GM03348 (cell line): ENCODE measurements at regions not wholly inside any gene's neighbourhood (a gene's known extent, or its start where the extent isn't known, plus 50 kb on each side); places are given as distances from the start of the nearest gene placed in this dataset.
"Not testable (repeated sequence)": the region's sequence is repeated elsewhere in the genome, so short reads cannot be mapped to it uniquely, and the experiment has no call there.

ENCODE experiments used
- DNase-seq: peaks from one replicate; pipeline ENCODE4 v3.0.0; 2012; ENCODE audit warnings: low spot score

- no peak for DNase-seq
Measured at GRCh38 chr3:72627271-72627670, 221.0 kb downstream of the SHQ1 start.

DNA sequence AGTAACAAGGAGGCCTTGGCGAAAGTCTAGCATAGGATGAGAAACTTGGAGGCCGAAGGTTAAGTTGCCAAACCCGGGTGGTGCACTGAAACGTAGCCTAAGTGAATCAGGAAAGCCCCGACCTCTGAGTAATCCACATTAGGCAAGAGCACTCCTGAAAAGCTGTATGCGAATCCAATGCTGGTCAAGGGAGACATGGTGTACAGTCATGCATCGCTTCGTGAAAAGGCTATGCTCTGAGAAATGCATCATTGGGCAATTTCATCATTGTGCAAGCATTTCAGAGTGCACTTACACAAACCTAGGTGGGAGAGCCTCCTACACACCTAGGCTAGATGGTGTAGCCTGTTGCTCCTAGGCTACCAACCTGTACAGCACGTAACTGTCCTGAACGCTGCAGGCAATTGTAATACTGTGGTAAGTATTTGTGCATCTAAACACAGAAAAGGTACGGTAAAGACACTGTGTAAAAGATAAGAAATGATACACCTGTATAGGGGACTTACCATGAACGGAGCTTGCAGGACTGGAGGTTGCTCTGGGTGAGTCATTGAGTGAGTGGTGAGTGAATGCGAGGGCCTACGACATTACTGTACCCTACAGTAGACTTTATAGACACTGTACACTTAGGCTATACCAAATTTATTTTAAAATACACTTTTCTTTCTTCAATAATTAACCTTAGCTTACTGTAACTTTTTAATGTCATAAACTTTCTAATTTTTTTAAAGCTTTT is 222.5 kb downstream of the SHQ1 start:
- peak; percentile 16 for DNase-seq

- DNase-seq: no peak
Measured at GRCh38 chr3:72624656-72625055, 223.6 kb downstream of the SHQ1 start.

DNA sequence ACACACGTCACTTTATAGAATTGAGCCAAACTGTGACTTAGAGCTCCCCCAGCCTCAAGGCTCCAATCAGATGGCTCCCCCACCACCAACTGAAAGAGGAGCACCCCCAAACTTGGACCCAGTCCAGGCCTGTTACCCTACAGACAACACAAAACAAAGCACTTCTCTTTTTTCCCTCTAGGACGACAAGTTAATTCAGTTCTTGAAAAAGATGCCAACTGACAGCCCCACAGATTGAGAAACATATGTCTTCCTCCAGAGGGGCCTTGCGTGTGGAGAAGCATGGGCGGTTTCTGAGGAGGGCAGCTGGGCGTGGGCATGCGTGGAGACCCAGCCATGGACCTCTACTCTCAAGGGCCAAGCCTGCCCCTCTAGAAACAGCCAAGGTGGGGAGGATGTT is 229.5 kb downstream of the SHQ1 start:
- DNase-seq: no peak

DNA sequence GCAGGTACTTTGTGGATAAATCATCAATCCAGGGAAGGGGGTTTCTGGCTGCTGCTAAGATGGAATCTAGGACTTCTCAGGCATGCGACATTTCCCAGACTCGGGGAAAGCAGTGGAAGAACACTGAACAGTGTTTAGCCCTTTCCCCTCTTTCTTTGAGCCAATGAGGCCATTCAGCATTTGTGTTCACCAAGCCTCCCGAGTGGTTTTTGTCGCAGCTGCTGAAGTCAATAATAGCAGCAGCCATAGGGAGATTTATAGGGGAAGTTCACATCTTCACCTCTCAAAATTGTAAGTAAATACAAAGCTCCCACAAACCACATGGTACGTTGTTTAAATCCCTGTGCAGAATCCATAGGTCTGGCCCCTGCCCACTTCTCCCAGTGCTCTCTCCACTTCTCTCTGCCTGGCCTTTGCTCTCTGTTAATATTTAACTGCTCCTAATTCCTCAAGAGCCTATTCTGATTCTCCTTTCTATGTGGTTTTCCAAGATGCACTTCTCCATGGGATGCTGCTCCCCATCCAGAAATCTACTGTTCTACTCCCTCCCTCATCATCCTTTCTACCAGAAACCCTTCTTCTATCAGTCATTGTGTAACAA is 230.7 kb downstream of the SHQ1 start:
- DNase-seq: no peak

DNA sequence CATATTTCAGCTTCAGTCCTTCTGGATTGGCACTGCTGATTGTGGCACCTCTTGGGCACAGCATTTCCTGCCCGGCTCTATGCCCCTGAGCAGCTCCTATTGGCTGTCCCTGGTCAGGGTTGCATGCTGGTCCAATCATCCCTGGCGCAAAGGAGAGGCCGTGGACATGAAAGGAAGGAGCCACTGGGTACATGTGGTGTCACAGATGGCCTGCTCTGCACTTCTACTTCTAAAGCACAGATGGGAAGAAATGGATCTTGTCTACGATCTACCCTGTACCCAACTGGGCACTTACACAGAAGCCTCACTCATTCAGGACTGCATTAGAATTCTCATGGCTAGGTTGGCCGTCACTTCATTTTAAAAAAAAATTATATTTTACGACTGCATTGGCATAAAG is 232.5 kb downstream of the SHQ1 start:
- no peak for DNase-seq

- DNase-seq: no peak
Measured at GRCh38 chr3:72615182-72615581, 233.1 kb downstream of the SHQ1 start.

GRCh38 chr3:72614394-72615074 is 233.7 kb downstream of the SHQ1 start:
- DNase-seq: no peak

DNA sequence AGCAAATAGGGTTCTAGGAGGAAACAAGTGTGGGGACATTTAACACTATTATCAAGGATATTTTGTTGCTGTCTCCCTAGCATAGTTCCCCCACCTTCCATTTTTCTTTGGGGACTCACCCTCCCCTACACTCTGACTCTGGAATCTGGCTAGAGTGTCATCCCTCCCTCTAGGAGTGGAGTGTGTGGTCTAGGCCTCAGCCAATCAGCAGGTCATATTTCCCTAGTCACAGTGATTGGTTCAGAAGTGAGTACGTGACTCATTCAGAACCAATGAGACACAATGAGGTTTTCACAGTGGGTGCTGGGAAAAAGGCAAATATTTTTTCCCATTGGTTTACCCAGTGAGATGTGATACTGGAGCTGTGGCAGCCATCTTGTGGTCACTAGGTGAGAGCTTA is 234.4 kb downstream of the SHQ1 start:
- no peak for DNase-seq

- not testable (repeated sequence) for DNase-seq
Measured at GRCh38 chr3:72609114-72609513, 239.1 kb downstream of the SHQ1 start.

GRCh38 chr3:72606005-72606800 is 242.0 kb downstream of the SHQ1 start:
- no peak for DNase-seq

DNA sequence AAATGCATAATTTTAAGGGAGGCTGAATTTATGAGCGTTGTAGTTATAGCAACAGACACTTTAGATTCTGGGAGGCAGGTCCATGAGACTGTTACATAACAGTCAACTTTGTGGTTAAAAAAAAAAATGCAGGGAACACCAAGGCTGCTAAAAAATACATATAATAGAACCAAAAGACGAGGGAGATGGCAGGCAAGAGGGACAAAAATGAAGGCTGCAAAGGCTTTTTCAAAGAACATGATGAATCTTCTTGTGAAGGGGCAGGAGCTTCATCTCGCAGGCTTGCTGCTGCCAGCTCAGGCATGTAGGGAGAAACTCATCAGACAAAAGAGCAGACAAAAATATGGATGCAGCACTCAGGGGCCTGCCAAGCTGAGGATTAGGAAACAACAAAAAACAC is 243.9 kb downstream of the SHQ1 start:
- DNase-seq: peak; percentile 41

- DNase-seq: no peak
Measured at GRCh38 chr3:72601983-72602750, 246.1 kb downstream of the SHQ1 start.

GRCh38 chr3:72601060-72601459 is 247.2 kb downstream of the SHQ1 start:
- DNase-seq: no peak

- DNase-seq: peak; percentile 31
Measured at GRCh38 chr3:72597756-72598195, 250.5 kb downstream of the SHQ1 start.

DNA sequence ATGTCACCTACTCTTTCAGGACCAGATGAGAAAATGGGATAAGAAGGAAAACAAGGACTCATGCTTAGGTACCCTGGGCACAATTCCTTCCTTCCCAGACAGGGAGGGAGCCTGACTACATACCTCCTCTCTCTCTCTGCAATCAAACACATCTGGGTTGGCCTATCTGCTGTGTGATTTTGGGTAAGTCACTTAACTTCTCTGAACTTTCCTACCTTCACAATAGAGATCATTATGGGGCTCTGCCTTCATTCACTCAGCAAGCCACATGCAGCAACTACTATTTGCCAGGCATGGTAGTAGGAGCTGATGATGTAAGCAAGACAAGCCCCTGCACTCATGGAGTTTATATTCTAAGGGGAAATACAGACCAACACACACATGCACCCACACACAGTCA is 251.2 kb downstream of the SHQ1 start:
- DNase-seq: no peak

DNA sequence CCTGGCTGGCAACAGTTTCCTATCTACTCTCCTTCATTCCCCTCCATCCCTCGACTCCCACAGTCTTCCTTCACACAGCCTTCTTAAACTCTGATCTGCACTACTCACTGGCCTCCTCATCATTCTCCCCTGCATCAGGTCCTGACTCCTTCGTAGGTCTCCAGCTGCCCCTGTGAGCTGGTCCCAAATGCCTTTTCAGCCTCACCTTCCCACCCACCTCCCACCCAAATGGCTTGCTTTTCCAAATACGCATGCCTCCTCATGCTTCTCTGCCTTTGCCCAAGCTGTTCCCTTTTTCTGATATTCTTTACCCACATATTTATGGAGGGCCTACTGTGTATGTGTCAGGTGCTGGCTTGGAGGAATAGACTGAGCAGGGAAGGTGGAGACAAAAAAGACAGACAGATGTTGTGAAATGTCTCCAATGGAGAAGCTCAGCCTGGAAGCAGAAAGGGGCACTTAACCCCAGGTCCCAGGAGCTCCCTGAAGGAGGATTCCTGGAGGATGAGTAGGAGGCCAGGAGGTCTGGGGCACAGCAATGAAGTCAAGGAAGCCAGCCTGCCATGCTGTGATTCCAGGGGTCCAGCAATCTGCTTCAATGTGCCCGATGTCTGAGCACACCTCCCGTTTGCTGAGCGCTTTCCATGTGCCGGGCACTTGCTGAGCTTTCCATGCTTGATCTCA is 252.2 kb downstream of the SHQ1 start:
- no peak for DNase-seq

- no peak for DNase-seq
Measured at GRCh38 chr3:72595376-72595775, 252.9 kb downstream of the SHQ1 start.

- no peak for DNase-seq
Measured at GRCh38 chr3:72594615-72595215, 253.5 kb downstream of the SHQ1 start.

GRCh38 chr3:72593881-72594397 is 254.3 kb downstream of the SHQ1 start:
- peak; percentile 33 for DNase-seq
